Natural killer cell treated with Interleukin-12 subunit alpha and Interleukin-12 subunit beta and Interleukin-15 and Interleukin-18, amount 100 ng/mL, for 72 hours (primary cell): ENCODE measurements at regions not wholly inside any gene's neighbourhood (a gene's known extent, or its start where the extent isn't known, plus 50 kb on each side); places are given as distances from the start of the nearest gene placed in this dataset.
A peak's percentile ranks its signal among the peaks of the same experiment; 100 is the strongest.

Experiments used
- ATAC-seq, 2 donors: fragments of 150-1000 bp; cut with Tn5 transposase in 1 of 2; sonication (Bioruptor Pico), chemical (Tn5 transposase) in 1 of 2; 2 replicates each; pipeline ENCODE4 v1.10.0; 2021
- DNase-seq: peaks from one replicate; pipeline ENCODE4 v3.0.0; 2022; ENCODE audit warnings: low spot score
- H3K27ac Mint-ChIP-seq, 2 donors: 1 replicate in 1 of 2; 2 replicates in 1 of 2; pipeline ENCODE4 v1.8.0; 2022; ENCODE audit warnings: mixed read lengths in 2 of 2, mild to moderate bottlenecking in 1 of 2, moderate library complexity in 1 of 2
- H3K27me3 Mint-ChIP-seq, 2 donors: 1 replicate in 1 of 2; 2 replicates in 1 of 2; pipeline ENCODE4 v1.8.0; 2022; ENCODE audit warnings: mixed read lengths in 2 of 2
- H3K36me3 Mint-ChIP-seq: one replicate; pipeline ENCODE4 v1.8.0; 2022; ENCODE audit warnings: mixed read lengths
- H3K4me1 Mint-ChIP-seq, 2 donors: 1 replicate in 1 of 2; 2 replicates in 1 of 2; pipeline ENCODE4 v1.8.0; 2022; ENCODE audit warnings: low read depth in 2 of 2, mixed read lengths in 2 of 2, mild to moderate bottlenecking in 1 of 2
- H3K4me3 Mint-ChIP-seq: one replicate; pipeline ENCODE4 v1.8.0; 2022; ENCODE audit warnings: mixed read lengths
- H3K9me3 Mint-ChIP-seq: 2 replicates; pipeline ENCODE4 v1.8.0; 2022; ENCODE audit warnings: mixed read lengths

DNA sequence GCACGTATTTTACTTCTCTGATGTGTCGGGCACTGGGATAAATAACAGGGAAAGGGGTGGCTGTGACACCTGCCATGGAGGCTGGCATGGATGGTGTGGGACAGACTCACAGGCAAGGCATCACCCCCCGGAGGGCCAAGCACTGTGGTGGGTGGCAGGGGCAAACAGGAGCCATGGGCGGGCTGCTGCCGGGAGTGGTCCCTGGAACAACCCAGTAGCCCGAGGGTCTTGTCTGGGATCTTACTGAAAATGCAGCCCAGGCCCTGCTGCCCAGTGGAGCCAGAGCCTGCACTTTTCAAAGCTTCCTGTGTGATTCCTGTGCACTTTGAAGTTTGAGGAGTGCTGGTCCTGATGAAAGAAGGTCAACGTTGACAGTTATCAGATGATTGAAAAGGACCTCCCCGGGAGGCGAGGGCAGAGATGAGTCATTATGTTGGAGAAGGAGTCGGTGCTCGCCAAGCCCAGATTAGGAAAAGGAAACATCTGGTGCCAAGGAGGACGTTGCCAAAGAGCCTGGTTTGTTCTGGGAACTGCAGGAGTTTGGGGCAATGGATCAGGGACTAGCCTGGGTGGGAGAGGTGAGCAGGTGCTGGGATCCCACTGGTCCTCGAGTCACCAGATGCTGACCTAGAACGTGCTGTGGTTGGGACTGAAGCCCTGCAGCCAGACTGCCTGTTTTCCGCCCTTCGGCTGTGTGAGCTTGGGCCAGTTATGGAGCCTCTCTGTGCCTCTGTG, 130.0 kb upstream of the GGTLC1 start:
- H3K27ac Mint-ChIP-seq, result peak overlapping the region in 1 of 2 donors; percentile 10
- ATAC-seq, result no peak
- no peaks in the 10 kb centered on the region for H3K9me3 Mint-ChIP-seq
- peaks cover 20 to 24% of the 10 kb centered on the region in 2 donors for H3K4me1 Mint-ChIP-seq
- no peak for DNase-seq
- H3K27me3 Mint-ChIP-seq, result peaks cover 0 to 10% of the 10 kb centered on the region in 2 donors
- H3K4me3 Mint-ChIP-seq, result no peak overlapping the region
- no peaks in the 10 kb centered on the region for H3K36me3 Mint-ChIP-seq

DNA sequence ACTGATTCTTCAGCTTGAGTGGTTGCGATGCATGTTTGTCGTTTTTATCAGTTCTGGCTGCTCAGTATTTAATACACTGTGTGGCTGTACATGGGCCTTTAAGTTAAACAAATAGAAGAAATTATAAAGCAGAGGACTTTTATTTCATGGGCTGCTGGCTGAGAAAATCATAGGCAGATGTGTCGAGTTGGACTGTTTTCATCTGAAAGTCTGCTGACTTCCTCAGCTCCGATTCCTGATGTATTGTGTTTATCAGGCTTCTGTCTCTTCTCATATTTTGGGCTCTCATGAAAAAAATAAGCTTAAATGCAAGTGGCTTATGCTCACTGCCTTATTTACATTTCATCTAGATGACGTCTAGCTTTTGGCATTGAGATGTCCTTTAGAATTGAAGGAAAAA, 129.5 kb upstream of the GGTLC1 start:
- no peak for ATAC-seq
- H3K27ac Mint-ChIP-seq, result peak overlapping the region in 1 of 2 donors; percentile 10

DNA sequence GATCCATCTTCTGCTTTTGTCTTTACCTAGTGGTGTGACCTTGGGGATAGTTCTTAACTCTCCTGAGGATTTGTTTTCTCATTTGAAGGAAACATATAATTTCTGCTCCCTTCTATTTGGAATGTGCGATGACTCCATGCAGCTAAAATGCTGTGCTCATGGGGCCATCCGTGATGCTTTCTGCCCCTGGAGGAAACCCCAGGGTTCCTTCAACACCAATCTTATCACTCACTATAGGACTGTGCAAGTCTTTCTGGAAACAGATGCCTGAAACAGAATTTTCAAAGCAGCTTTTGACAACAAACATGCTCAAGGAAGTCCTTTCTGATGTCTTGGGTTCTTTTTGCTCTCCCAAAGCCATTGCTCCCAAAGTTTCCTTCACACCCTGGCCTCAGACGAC, 128.8 kb upstream of the GGTLC1 start:
- Mint-ChIP-seq H3K27me3 (peaks cover 0 to 10% of the 10 kb centered on the region in 2 donors), H3K4me1 (peaks cover 13 to 17% of the 10 kb centered on the region in 2 donors), H3K9me3 (no peaks in the 10 kb centered on the region), H3K4me3 (no peak overlapping the region), H3K27ac (peak overlapping the region in 1 of 2 donors; percentile 10), H3K36me3 (no peaks in the 10 kb centered on the region)
- DNase-seq, result no peak
- no peak for ATAC-seq

More for the DNA sequence above, 129.5 kb upstream of the GGTLC1 start:
- Mint-ChIP-seq H3K27me3 (peaks cover 0 to 10% of the 10 kb centered on the region in 2 donors), H3K36me3 (no peaks in the 10 kb centered on the region), H3K4me1 (peaks cover 14 to 18% of the 10 kb centered on the region in 2 donors), H3K4me3 (no peak overlapping the region), H3K9me3 (no peaks in the 10 kb centered on the region)
- DNase-seq, result no peak

DNA sequence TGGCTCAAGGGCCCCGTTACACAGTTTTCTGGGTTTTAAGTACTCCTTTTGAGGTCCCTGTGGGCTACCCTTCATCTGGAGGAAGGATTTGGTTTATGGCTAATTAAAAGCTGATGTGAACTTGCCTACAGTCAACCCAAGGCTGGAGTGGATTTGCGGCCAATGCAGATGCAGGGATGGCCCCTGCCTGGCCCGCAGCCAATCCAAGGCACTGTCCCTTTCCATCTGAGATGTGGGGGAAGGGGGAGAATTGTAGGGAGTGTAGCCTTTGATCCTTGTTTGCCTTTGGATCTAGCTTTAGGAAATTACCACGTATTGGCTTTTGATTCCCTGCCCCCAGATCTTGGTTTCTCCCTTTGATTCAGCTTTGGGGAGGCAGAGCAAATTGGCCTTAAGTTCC, 128.0 kb upstream of the GGTLC1 start:
- peaks cover 0 to 10% of the 10 kb centered on the region in 2 donors for H3K27me3 Mint-ChIP-seq
- no peak overlapping the region for H3K4me3 Mint-ChIP-seq
- ATAC-seq, result no peak
- no peak for DNase-seq
- H3K27ac Mint-ChIP-seq, result no peak overlapping the region
- no peaks in the 10 kb centered on the region for H3K9me3 Mint-ChIP-seq
- H3K4me1 Mint-ChIP-seq, result peaks cover 13 to 14% of the 10 kb centered on the region in 2 donors
- no peaks in the 10 kb centered on the region for H3K36me3 Mint-ChIP-seq

DNA sequence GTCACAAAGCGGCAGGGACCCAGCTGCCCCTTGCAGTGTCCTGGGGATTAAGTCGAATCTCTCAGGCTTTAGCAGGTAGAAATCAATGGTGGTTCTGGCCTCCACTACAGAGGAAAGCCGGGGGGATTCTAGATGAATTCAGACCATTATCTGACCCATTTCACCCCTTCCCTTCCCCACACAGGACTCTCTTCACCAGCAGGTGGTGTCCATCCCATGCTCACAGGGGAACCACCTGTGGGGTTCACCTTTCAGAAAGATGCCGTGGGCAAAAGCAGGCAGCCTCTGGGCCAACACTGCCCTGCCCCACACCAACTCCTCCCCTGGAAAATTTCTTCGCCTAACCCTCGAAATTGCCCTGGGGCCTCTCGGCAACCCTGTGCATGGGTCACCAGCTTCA, 123.8 kb upstream of the GGTLC1 start:
- ATAC-seq (no peak), DNase-seq (no peak)
- H3K9me3 Mint-ChIP-seq, result no peaks in the 10 kb centered on the region
- peaks cover 9 to 20% of the 10 kb centered on the region in 2 donors for H3K4me1 Mint-ChIP-seq
- H3K36me3 Mint-ChIP-seq, result no peaks in the 10 kb centered on the region
- H3K27ac Mint-ChIP-seq, result no peak overlapping the region
- H3K27me3 Mint-ChIP-seq, result peaks cover 0 to 5% of the 10 kb centered on the region in 2 donors
- no peak overlapping the region for H3K4me3 Mint-ChIP-seq

DNA sequence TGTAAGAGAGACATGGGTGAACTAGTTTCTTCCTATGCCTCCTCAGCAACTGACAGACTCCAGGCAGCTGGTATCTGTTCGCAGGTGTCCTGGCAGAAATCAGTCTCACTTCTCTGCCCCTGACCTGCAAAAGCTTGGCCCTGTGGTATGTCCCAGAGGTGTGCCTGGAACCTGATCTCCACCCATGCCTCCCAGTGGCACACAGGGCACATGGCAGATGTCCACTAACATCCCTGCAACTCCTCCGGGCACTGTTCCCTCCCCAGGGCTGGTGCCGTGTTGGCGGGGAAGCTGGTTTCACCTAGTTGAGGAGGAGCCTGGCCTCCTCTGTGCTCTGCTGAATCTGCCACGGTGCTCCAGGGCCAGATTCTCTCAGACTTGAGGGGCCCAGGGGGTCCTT, 123.3 kb upstream of the GGTLC1 start:
- Mint-ChIP-seq H3K9me3 (no peaks in the 10 kb centered on the region), H3K4me3 (no peak overlapping the region), H3K4me1 (peaks cover 9 to 20% of the 10 kb centered on the region in 2 donors), H3K36me3 (no peaks in the 10 kb centered on the region), H3K27me3 (peaks cover 0 to 7% of the 10 kb centered on the region in 2 donors), H3K27ac (no peak overlapping the region)
- ATAC-seq (no peak), DNase-seq (no peak)

DNA sequence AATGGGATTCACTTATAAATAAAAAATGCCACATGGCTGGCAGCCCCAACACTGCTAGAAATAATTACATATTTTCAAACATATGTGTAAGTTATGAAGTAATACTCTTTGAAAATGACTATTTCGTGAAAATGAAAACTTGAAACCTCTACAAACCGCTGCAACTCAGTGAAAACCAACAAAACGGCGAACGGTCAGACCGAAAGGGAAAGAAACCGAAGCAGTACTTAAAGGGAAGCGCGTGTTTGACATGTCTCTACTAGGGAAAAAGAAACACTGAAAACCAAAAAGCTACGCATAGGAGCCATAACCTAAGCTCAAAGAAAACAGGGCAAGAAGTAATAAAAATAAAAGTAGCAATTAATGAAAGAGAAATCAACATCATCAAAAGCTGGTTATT, 121.0 kb upstream of the GGTLC1 start:
- ATAC-seq (peak in 1 of 2 donors; percentile 70), DNase-seq (no peak)
- Mint-ChIP-seq H3K36me3 (no peaks in the 10 kb centered on the region), H3K27ac (peak overlapping the region in 1 of 2 donors; percentile 90), H3K27me3 (peaks cover 0 to 15% of the 10 kb centered on the region in 2 donors), H3K4me1 (peaks cover 3 to 21% of the 10 kb centered on the region in 2 donors), H3K4me3 (peak overlapping the region; percentile 77), H3K9me3 (no peaks in the 10 kb centered on the region)

DNA sequence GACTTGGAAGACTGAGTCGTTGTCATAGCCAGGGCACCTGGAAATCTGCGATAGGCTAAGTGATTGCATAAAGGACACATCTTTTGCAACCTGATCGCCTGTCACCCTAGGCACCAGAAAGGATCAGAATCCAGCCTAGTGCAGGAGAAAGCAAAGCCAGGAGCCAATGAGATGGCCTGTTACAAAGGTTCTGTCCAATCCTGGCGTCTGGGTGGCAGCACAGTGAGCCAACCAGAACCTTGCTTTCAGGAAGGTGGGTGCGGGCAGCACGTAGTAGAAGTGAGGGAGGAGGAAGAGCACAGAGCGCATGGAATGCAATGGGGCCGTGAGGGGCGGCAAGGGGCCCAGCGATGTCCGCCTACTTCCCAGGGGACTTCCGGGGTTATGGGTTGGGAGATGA, 120.4 kb upstream of the GGTLC1 start:
- DNase-seq, result no peak
- no peaks in the 10 kb centered on the region for H3K9me3 Mint-ChIP-seq
- peak in 1 of 2 donors; percentile 85 for ATAC-seq
- H3K4me1 Mint-ChIP-seq, result peaks cover 3 to 21% of the 10 kb centered on the region in 2 donors
- peak overlapping the region; percentile 77 for H3K4me3 Mint-ChIP-seq
- peaks cover 0 to 16% of the 10 kb centered on the region in 2 donors for H3K27me3 Mint-ChIP-seq
- H3K27ac Mint-ChIP-seq, result peak overlapping the region in 1 of 2 donors; percentile 90
- no peaks in the 10 kb centered on the region for H3K36me3 Mint-ChIP-seq

DNA sequence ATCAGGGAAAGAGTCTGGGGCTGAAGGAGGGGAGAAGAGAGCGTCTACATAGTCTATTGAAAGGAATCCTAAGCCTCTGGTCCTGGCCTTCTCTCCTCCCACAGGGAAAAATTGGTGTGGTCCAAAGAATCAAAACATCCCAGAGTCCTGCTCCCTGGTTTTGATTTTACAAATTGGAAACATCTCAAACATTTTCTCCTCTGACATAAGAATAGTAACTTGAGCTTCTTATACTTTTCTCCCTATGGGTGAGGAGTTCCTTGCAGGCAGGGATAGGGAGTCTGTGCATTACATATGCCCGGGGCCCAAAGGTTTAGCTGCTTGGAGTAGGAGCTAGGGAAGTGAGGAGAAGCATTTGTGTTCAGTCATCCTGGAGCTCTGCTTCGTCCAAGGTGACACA, 120.0 kb upstream of the GGTLC1 start:
- Mint-ChIP-seq H3K27ac (peak overlapping the region in 1 of 2 donors; percentile 90), H3K4me3 (peak overlapping the region; percentile 77), H3K9me3 (no peaks in the 10 kb centered on the region), H3K36me3 (no peaks in the 10 kb centered on the region), H3K27me3 (peaks cover 0 to 17% of the 10 kb centered on the region in 2 donors), H3K4me1 (peaks cover 3 to 21% of the 10 kb centered on the region in 2 donors)
- DNase-seq (no peak), ATAC-seq (no peak)

DNA sequence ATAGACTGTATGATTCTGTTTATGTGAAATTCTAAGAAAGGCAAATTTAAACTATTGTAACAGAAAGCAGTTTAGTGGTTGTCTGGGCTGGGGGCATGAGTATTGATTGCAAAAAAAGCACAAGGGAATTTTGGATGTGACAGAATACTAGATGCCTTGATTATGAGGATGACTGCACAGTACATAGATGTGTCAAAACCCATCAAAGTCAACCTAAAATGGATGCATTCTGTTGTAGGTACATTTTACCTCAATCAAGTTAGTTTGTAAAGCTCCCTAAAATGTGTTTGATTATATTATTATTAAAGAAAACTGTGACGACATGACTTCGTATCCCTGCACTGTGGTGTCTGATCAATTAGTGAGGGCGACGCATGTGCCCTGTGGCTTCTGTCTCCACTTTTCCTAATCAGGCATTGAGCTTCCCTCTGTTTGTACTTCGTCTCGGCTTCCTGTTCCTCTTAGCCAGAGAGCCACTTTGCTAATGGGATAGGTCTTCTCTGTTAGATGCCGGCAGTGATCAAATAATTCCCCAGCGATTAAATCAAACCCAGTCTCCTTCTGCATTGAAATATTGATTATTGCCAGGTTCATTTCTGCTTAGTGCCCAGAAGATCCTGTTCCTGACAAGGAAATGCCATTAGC, 118.3 kb upstream of the GGTLC1 start:
- no peak overlapping the region for H3K4me3 Mint-ChIP-seq
- peaks cover 0 to 17% of the 10 kb centered on the region in 2 donors for H3K27me3 Mint-ChIP-seq
- ATAC-seq, result peak in 1 of 2 donors; percentile 40
- peaks cover 12 to 33% of the 10 kb centered on the region in 2 donors for H3K4me1 Mint-ChIP-seq
- no peaks in the 10 kb centered on the region for H3K36me3 Mint-ChIP-seq
- H3K9me3 Mint-ChIP-seq, result no peaks in the 10 kb centered on the region
- DNase-seq, result no peak
- H3K27ac Mint-ChIP-seq, result no peak overlapping the region

DNA sequence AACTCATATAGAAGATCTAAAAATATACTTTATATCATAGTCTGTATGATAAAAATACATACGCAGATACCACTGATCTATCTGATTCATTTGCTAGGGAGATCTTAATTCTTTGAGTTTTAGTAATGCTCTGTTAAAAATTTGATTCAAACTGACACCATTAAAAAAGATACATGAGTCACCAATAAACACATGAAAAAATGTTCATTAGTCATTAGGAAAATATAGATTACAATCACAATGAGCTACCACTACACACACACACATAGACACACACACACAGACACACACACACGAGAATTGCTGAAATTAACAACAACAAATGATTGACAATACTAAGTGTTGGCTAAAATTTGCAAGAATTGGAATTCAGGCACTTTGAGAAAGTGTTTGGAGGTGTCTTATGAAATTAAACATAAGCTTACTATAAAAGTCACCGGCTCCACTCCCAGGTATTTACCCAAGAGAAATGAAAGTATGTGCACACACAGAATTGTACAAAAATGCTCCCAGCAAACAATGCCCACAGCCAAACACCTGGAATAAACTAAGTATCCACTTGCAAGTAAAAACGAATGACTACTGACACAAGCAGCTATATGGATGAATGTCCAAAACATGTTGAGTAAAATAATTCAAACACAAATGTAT, 117.7 kb upstream of the GGTLC1 start:
- no peak overlapping the region for H3K4me3 Mint-ChIP-seq
- no peaks in the 10 kb centered on the region for H3K36me3 Mint-ChIP-seq
- H3K4me1 Mint-ChIP-seq, result peaks cover 14 to 33% of the 10 kb centered on the region in 2 donors
- H3K9me3 Mint-ChIP-seq, result no peaks in the 10 kb centered on the region
- DNase-seq, result no peak
- H3K27ac Mint-ChIP-seq, result no peak overlapping the region
- no peak for ATAC-seq
- peaks cover 0 to 17% of the 10 kb centered on the region in 2 donors for H3K27me3 Mint-ChIP-seq

DNA sequence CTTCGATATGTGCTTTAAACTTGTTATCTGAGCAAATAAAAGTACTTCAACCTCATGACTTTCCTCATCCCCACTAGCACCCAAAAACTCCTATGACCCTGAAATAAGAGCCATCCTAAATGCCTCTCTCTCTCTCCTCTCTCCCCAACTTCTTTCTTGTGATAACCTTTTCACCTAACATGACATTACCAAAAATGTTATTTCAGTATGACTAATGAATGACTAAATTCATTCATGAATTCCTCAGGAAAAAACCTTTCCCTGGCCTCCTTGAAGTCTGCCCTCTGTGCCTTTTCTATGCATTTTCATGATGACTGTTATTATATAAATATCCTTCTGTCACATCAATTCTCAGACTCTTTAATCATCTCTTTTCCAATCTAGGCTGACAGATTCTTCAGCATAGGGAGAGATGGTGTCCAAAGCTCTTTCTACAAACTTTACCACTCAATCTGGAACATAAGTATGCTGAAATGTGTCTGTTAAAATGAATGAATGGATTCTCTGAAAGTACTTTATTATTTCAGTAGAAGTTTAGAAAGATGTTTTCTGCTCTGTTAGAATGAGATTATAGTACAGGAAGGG, 114.3 kb upstream of the GGTLC1 start:
- peak overlapping the region; percentile 5 to 14 for H3K27ac Mint-ChIP-seq
- DNase-seq (no peak), ATAC-seq (no peak)
- peaks cover 19 to 34% of the 10 kb centered on the region in 2 donors for H3K4me1 Mint-ChIP-seq
- H3K27me3 Mint-ChIP-seq, result peaks cover 0 to 12% of the 10 kb centered on the region in 2 donors
- H3K4me3 Mint-ChIP-seq, result peak overlapping the region; percentile 30
- H3K9me3 Mint-ChIP-seq, result no peaks in the 10 kb centered on the region
- no peaks in the 10 kb centered on the region for H3K36me3 Mint-ChIP-seq

DNA sequence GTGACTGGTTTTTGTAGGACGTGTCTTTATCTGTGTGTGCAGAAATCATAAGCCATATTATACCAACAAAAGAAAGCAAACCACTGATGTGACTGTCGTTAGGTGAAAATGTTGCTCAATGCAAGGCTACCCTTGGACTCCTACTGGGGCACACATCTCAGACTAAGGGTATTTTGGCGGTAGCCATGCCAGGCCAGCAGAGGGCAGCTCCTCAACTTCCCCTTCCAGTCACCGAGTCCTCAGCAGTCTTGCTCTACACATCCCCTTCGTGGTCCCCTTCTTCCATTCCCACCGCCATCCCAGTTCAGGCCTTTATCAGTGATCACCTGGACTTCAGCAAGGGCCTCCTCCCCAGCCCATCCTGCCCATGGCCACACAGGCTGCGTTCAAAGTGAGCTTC, 113.7 kb upstream of the GGTLC1 start:
- no peak for DNase-seq

More for the DNA sequence above, 113.7 kb upstream of the GGTLC1 start:
- Mint-ChIP-seq H3K4me3 (peak overlapping the region; percentile 30), H3K27me3 (peaks cover 1 to 12% of the 10 kb centered on the region in 2 donors), H3K4me1 (peaks cover 19 to 34% of the 10 kb centered on the region in 2 donors), H3K36me3 (no peaks in the 10 kb centered on the region), H3K9me3 (no peaks in the 10 kb centered on the region), H3K27ac (peak overlapping the region; percentile 5 to 14)
- peak; percentile 67 to 70 for ATAC-seq
